ENCODE measurements at regions not wholly inside any gene's neighbourhood (a gene's known extent, or its start where the extent isn't known, plus 50 kb on each side); places are given as distances from the start of the nearest gene placed in this dataset.

DNA sequence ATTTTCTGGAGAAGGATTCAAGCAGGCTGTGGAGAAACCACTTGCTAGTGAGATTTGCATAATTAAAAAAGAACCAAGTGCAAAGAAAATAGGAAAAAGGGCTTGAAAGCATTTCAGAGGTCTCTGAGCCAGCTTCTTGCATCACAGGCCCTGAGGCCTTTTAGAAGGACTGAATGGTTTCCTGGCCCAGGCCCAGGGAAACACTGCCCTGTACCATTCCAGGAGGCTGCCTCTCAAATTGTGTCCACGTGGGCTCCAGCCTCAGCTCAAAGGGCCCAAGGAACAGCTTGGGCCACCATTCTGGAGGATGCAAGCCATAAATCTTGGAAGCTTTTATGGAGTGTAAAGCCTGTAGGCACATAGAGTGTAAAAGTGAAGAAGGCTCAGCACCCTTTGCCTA, 523.3 kb upstream of the VRK2 start:
- Mint-ChIP-seq H3K27ac (no peak overlapping the region), H3K4me3 (no peak overlapping the region), H3K36me3 (peaks cover 1% of the 10 kb centered on the region)

DNA sequence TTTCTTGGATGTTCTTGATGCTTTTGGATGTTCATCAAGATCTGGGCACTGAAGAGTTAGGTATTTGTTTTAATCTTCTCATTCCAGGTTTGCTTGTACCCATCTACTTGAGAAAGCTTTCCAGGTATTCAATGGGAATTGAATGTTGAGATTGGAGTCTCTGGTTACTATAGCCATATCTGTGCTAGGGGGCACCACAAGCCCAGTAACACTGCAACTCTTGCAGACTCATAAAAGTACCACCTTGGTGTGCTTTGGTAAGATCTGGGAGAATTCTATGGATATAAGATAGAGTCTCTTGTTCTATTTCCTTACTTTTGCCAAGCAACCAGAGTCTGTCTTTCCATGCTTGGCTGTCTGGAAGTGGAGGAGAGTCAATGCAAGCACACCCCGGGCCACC, 518.9 kb upstream of the VRK2 start:
- no peak overlapping the region for H3K27ac Mint-ChIP-seq
- H3K4me3 Mint-ChIP-seq, result no peak overlapping the region

More for the DNA sequence above, 523.3 kb upstream of the VRK2 start:
- Mint-ChIP-seq H3K9me3 (peaks cover 16% of the 10 kb centered on the region), H3K4me1 (no peaks in the 10 kb centered on the region), H3K27me3 (no peaks in the 10 kb centered on the region)

DNA sequence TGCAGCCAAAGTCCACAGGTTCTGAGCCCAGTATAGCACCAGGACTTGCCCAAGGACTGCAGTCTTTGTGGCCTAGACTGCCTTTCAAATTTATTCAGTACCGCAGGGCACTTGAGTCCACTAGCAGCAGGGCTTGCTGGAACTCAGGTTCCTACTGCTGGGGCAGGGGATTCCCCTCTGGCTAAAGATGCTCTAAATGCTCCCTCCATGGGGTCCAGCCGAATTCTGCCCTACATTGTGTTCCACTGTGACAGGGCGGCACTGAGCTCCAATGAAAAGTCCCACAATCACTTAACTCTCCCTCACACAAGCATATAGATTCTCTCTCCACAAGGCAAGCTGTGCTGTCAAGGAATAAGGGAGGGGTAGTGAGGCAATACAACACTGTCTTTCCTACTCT, 518.1 kb upstream of the VRK2 start:
- H3K27ac Mint-ChIP-seq, result no peak overlapping the region
- peaks cover 16% of the 10 kb centered on the region for H3K9me3 Mint-ChIP-seq
- no peak overlapping the region for H3K4me3 Mint-ChIP-seq
- peaks cover 1% of the 10 kb centered on the region for H3K36me3 Mint-ChIP-seq
- H3K27me3 Mint-ChIP-seq, result no peaks in the 10 kb centered on the region
- no peaks in the 10 kb centered on the region for H3K4me1 Mint-ChIP-seq

More for the DNA sequence above, 518.9 kb upstream of the VRK2 start:
- Mint-ChIP-seq H3K36me3 (peaks cover 1% of the 10 kb centered on the region), H3K9me3 (peaks cover 16% of the 10 kb centered on the region), H3K4me1 (no peaks in the 10 kb centered on the region), H3K27me3 (no peaks in the 10 kb centered on the region)

DNA sequence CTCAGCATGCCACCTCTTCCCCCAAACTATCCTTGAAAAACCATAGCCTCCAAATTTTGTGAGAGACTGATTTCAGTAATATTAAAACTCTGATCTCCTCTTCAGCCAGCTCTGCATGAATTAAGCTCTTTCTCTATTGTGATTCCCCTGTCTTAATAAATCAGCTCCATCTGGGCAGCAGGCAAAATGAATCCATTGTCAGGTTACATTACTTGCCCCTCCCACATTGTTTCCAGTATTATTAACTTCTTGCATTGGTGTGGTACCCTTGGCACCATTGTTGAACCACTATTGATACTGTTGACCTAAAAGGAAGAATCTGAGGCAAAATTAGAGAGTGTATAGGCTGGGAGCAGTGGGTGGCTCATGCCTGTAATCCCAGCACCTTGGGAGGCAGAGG, 512.2 kb upstream of the VRK2 start:
- Mint-ChIP-seq H3K36me3 (no peaks in the 10 kb centered on the region), H3K4me3 (no peak overlapping the region), H3K9me3 (no peaks in the 10 kb centered on the region), H3K27me3 (no peaks in the 10 kb centered on the region), H3K4me1 (no peaks in the 10 kb centered on the region), H3K27ac (no peak overlapping the region)

DNA sequence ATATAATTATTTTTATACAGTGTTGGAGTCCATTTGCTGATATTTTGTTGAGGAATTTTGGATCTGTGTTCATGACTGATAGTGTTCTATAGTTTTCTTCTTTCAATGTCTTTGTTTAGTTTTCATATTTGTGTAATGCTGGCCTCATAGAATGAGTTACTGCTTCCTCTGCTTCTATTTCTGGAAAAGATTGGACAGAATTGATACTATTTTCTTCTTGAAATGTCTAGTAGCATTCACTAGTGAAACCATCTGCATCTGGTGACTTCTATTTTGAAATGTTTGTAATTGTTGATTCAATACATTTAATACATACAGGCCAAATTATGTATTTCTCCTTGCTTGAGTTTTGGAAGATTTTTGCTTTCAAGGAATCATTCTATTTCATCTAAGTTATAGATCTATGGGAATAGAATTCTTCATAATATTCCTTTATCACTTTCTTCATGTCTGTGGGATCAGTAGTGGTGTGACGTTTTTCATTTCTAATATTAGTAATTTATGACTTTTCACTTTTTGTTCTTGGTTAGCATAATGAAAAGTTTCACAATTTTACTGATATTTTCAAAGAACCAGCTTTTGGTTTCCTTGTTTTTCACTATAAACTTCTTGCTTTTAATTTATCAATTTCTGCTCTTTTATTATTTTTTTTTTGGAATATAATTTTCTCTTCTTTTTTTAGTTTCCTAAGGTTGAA, 509.9 kb upstream of the VRK2 start:
- Mint-ChIP-seq H3K36me3 (no peaks in the 10 kb centered on the region), H3K4me3 (no peak overlapping the region), H3K27ac (no peak overlapping the region), H3K27me3 (no peaks in the 10 kb centered on the region), H3K4me1 (no peaks in the 10 kb centered on the region), H3K9me3 (no peaks in the 10 kb centered on the region)

DNA sequence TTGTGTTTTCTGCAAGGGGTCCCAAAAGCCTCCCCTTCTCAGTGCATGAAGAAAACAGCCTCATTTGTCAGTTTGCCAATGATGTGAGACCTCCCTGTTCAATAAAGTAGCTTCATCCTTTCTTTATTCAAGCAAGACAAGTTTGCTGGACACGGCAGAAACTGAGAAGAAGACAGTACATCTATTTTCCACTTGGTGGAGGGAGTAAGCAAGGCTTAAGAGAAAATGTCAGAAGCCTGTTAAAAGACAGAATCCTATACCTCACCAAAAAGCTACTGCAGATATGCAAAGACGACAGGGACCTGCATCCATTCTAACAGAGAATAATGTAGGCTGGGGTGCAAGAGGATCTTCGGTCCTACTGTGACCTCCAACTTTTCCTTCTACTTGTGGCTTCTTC, 506.8 kb upstream of the VRK2 start:
- Mint-ChIP-seq H3K27me3 (no peaks in the 10 kb centered on the region), H3K27ac (no peak overlapping the region), H3K4me1 (no peaks in the 10 kb centered on the region), H3K9me3 (no peaks in the 10 kb centered on the region), H3K4me3 (no peak overlapping the region), H3K36me3 (no peaks in the 10 kb centered on the region)

DNA sequence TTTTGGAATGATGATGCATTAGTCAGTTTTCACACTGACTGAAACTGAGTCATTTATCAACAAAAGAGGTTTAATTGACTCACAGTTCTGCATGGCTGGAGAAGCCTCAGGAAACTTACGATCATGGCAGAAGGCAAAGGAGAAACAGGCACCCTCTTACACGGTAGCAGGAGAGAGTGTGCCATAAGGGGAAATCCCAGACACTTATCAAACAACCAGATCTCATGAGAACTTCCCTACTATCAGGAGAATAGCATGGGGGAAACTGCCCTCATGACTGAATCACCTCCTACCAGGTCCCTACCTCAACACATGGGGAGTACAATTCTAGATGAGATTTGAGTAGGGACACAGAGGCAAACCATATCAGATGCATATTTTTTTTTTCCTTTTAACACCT, 504.5 kb upstream of the VRK2 start:
- Mint-ChIP-seq H3K4me3 (no peak overlapping the region), H3K27ac (no peak overlapping the region), H3K36me3 (no peaks in the 10 kb centered on the region), H3K9me3 (no peaks in the 10 kb centered on the region), H3K27me3 (peaks cover 3% of the 10 kb centered on the region), H3K4me1 (no peaks in the 10 kb centered on the region)

DNA sequence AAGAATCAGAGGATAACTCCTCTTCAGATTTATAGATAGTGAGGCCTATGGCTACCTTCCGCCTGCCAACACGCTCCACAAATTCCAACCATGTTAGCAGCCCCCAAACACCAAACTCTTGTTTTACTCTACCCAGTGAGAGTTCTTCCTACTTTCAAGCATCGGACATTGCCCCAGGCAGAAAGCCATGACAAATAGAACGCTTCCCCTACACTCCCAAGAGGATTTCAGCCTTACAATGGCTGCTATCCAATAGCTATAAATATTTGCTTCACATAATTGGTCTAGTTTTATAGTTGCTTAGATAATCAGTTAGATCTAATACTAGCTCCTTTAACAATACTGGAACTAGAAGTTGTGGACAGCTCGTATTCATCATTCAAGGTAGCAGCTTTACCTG, 503.4 kb upstream of the VRK2 start:
- Mint-ChIP-seq H3K27ac (no peak overlapping the region), H3K4me1 (no peaks in the 10 kb centered on the region), H3K9me3 (no peaks in the 10 kb centered on the region), H3K27me3 (peaks cover 3% of the 10 kb centered on the region), H3K4me3 (no peak overlapping the region), H3K36me3 (no peaks in the 10 kb centered on the region)

DNA sequence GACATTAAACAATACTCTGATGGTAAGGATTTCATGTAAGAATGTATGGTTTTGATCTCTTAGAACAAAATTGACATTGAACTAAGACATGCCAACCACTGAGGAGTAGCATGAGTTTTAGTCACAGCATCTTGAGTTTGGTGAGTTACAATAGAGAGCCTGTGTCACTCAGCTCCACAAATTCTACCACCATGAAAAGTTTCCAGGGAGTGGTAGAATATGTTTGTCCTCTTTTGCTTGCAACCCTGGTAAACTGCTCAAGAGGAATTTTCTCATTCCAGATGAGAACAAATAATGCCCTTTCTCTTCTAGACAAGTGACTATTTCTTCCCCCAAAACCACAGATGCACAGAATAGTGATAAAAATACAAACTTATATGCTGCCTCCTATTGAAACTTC, 502.0 kb upstream of the VRK2 start:
- Mint-ChIP-seq H3K36me3 (no peaks in the 10 kb centered on the region), H3K4me3 (no peak overlapping the region), H3K27ac (no peak overlapping the region), H3K4me1 (no peaks in the 10 kb centered on the region), H3K9me3 (no peaks in the 10 kb centered on the region), H3K27me3 (peaks cover 3% of the 10 kb centered on the region)

DNA sequence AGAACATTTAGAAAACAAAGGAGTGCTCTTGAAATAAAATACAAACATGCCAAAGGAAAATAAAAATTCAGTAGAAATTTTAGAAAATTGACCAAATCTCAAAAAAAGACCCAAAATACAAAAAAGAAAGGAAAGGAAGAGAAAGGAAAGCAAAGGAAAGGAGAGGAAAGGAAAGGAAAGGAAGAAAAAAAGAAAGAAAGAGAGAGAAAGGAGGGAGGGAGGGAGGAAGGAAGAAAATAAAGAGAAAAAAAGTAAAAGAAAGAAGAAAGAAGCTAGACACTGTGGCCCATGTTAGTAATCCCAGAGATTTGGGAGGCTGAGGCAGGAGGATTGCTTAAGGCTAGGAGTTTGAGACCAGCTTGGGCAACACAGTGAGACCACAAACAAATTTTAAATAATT, 500.1 kb upstream of the VRK2 start:
- Mint-ChIP-seq H3K9me3 (no peaks in the 10 kb centered on the region), H3K4me1 (peaks cover 4% of the 10 kb centered on the region), H3K27me3 (peaks cover 3% of the 10 kb centered on the region), H3K27ac (no peak overlapping the region), H3K4me3 (no peak overlapping the region), H3K36me3 (no peaks in the 10 kb centered on the region)

DNA sequence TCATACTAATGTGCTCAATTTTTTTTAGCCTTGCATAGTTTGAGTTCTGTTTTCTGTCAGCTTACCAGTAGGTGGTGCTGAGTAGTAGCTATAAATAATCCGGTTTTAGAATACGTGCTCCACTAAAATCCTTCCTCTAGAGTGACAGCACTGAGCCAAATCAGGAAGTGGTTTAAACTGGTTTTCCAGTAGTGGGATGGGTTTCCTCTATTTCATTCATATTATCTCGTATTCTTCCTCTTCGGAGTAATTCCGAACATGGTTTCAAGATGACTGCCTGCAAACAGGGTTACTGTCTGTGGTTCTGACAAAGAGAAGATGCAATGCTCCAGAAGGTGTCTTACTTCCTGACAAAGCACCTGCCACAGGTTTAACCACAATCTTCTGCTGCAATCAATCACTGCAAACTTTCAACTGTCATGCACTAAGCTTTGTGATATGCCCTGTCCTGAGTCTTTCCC, 496.9 kb upstream of the VRK2 start:
- Mint-ChIP-seq H3K4me1 (peaks cover 4% of the 10 kb centered on the region), H3K4me3 (no peak overlapping the region), H3K9me3 (no peaks in the 10 kb centered on the region), H3K27me3 (peaks cover 3% of the 10 kb centered on the region), H3K27ac (no peak overlapping the region), H3K36me3 (no peaks in the 10 kb centered on the region)

DNA sequence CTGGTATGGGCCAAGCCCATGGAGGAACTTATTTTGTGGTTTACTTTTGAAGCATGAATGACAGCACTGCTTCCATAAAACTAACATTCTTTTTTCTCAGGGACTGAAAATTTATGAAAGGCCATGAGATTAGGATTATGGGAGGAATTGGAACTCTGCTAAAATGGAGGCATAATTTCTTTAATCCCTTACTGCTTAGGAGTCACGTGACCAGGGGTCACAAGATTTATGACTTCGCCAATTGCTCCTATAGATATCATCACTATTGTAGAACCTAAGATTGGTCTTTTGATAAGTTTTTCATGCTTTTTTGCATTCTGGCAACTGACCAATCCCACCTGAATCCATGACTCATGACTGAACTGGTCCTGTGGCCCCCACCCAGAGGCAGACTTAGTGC, 495.7 kb upstream of the VRK2 start:
- H3K27me3 Mint-ChIP-seq, result no peaks in the 10 kb centered on the region
- H3K27ac Mint-ChIP-seq, result no peak overlapping the region
- H3K4me3 Mint-ChIP-seq, result no peak overlapping the region
- H3K9me3 Mint-ChIP-seq, result peaks cover 8% of the 10 kb centered on the region
- H3K36me3 Mint-ChIP-seq, result no peaks in the 10 kb centered on the region
- H3K4me1 Mint-ChIP-seq, result peaks cover 4% of the 10 kb centered on the region

DNA sequence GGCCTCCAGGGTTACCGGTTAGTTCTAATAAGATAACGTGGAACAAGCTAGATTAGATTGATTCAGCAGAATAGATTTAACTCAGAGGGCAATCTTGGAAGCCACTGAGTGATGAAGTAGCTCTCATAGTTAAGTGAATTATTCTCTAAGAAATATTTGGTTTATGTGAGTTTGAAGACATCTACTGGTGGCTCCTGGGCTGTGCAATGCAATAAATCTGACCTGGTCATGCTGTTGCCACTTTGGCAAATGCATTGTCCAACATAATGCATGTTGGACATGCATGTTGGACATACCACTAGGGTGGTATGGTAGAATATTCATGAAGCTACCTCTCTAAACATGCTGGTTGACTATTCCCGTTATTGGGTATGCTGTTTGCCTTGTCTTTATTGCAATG, 493.7 kb upstream of the VRK2 start:
- Mint-ChIP-seq H3K4me1 (peaks cover 4% of the 10 kb centered on the region), H3K4me3 (no peak overlapping the region), H3K36me3 (no peaks in the 10 kb centered on the region), H3K9me3 (peaks cover 8% of the 10 kb centered on the region), H3K27ac (no peak overlapping the region), H3K27me3 (no peaks in the 10 kb centered on the region)

DNA sequence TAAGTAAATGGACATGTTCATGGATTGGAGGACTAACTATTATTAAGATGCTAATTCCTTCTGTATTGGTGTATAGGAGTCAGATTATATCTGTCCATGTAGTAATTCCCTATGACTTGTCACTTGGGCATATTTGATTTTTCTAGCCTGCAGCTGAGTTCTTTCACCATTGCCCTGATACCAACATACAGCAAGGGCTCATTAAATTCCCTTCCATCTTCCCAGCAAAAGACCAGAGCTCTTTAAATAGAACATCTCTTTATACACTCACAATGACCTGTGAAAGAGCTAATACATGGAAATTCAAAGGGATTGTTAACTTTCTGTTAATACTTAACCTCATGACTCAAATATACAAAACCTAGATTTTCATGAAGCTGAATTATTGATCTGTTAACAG, 492.3 kb upstream of the VRK2 start:
- H3K36me3 Mint-ChIP-seq, result no peaks in the 10 kb centered on the region
- H3K27ac Mint-ChIP-seq, result no peak overlapping the region
- H3K27me3 Mint-ChIP-seq, result no peaks in the 10 kb centered on the region
- peaks cover 4% of the 10 kb centered on the region for H3K4me1 Mint-ChIP-seq
- no peak overlapping the region for H3K4me3 Mint-ChIP-seq
- H3K9me3 Mint-ChIP-seq, result peaks cover 8% of the 10 kb centered on the region

DNA sequence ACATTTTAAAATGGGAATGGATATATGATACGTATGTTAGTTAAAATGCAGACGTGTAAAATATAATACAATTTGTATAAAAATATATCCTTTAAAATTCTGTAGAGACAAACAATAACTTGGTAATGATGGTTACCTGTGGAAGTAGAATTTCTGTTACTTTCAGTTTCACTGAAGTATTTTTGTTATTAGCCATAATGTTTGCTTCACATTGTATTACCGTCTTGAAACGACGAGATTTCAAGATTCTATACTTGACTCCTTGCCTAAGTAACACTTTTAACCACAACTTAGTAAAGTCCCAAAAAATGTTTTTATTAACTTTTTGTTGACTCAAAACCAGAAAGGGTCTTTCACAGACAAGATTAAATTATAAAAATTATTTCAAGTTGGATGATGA, 488.3 kb upstream of the VRK2 start:
- H3K9me3 Mint-ChIP-seq, result peaks cover 8% of the 10 kb centered on the region
- H3K27ac Mint-ChIP-seq, result no peak overlapping the region
- no peaks in the 10 kb centered on the region for H3K27me3 Mint-ChIP-seq
- H3K36me3 Mint-ChIP-seq, result no peaks in the 10 kb centered on the region
- H3K4me1 Mint-ChIP-seq, result no peaks in the 10 kb centered on the region
- H3K4me3 Mint-ChIP-seq, result no peak overlapping the region

DNA sequence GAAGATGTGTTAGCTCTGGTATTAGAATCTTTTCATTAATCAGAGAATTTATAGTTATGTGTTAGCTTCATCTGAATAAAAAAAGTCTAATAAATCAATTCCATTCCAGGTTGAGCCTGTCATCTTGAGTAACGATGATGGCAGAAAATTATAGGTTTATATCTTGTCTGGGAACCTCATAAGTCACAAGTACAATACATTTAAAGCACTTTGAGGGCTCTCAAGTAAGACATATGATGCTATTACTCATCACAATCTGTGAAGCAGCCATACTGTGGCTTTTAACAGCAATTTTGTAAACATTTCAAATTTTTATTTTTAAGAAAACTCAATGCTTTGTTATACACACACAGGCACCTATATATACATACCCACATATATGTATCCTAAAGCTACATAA, 484.1 kb upstream of the VRK2 start:
- H3K4me1 Mint-ChIP-seq, result no peaks in the 10 kb centered on the region
- H3K27ac Mint-ChIP-seq, result no peak overlapping the region
- H3K27me3 Mint-ChIP-seq, result no peaks in the 10 kb centered on the region
- H3K9me3 Mint-ChIP-seq, result peaks cover 7% of the 10 kb centered on the region
- no peaks in the 10 kb centered on the region for H3K36me3 Mint-ChIP-seq
- H3K4me3 Mint-ChIP-seq, result no peak overlapping the region

DNA sequence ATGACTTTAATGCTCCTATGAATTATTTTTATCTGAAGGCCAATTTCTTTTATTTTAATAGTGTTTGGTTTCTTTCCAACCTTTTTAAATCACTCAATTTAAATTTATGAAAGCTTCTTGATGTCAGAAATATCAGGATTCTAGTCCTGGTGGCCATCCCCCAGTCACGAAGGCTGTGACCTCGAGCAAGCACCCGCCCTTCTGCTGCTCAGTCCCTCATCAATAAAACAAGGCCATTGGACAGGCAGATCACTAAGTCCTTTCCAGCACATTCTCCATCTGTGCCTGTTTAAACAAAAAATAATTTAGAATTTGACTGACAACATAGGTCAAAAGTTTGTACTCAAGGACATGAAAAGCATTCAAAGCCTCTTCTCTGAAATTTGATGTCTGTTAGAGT, 483.6 kb upstream of the VRK2 start:
- no peaks in the 10 kb centered on the region for H3K27me3 Mint-ChIP-seq
- H3K9me3 Mint-ChIP-seq, result peaks cover 7% of the 10 kb centered on the region
- no peak overlapping the region for H3K27ac Mint-ChIP-seq
- H3K4me1 Mint-ChIP-seq, result no peaks in the 10 kb centered on the region
- H3K4me3 Mint-ChIP-seq, result no peak overlapping the region
- no peaks in the 10 kb centered on the region for H3K36me3 Mint-ChIP-seq

Data from activated naive CD4-positive, alpha-beta T cell treated with anti-CD3 and anti-CD28 coated beads, Interleukin-2, amount 50 U/mL, for 24 hours (primary cell).